GM12864 (cell line): ENCODE measurements at regions not wholly inside any gene's neighbourhood (a gene's known extent, or its start where the extent isn't known, plus 50 kb on each side); places are given as distances from the start of the nearest gene placed in this dataset.

ENCODE experiments used
- DNase-seq: peaks from one replicate; pipeline ENCODE4 v3.0.0-alpha.2; 2011; ENCODE audit warnings: low read depth
- H3K4me3 ChIP-seq: 2 replicates; pipeline ENCODE4 v1.5.1; 2011; ENCODE audit warnings: mild to moderate bottlenecking, low read depth, low read length, control low read depth
- TF ChIP-seq, protein P1 (sequence below): IDR thresholded peaks from 2 replicates; pipeline ENCODE4 v1.5.1; 2011; ENCODE audit warnings: low read depth, mild to moderate bottlenecking, moderate library complexity, low read length, control low read depth, inconsistent platforms; ENCODE audit errors: missing control alignments

DNA sequence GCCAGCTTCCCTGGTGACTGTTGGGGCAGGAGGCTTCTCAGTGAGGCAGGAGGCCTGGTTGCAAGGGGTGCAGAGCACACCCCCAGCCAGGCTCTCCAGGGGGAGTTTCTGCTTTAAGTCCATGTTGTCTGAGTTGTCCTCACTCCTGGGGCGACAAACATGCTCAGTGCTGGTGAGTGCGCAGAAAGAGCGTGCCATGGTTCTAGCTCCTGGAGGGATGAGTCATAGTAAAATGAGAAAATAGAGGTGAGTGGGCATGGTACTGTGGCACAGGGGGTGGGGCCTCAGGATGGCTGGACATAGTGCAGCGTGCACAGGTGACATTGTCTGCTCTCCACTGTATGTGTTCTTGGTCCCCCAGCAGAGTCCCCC lies 457.2 kb upstream of the HS6ST1 start:
- no peak for DNase-seq
- TF ChIP-seq, protein P1, sequence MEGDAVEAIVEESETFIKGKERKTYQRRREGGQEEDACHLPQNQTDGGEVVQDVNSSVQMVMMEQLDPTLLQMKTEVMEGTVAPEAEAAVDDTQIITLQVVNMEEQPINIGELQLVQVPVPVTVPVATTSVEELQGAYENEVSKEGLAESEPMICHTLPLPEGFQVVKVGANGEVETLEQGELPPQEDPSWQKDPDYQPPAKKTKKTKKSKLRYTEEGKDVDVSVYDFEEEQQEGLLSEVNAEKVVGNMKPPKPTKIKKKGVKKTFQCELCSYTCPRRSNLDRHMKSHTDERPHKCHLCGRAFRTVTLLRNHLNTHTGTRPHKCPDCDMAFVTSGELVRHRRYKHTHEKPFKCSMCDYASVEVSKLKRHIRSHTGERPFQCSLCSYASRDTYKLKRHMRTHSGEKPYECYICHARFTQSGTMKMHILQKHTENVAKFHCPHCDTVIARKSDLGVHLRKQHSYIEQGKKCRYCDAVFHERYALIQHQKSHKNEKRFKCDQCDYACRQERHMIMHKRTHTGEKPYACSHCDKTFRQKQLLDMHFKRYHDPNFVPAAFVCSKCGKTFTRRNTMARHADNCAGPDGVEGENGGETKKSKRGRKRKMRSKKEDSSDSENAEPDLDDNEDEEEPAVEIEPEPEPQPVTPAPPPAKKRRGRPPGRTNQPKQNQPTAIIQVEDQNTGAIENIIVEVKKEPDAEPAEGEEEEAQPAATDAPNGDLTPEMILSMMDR = no peak
- H3K4me3 ChIP-seq = no peak overlapping the region

DNA sequence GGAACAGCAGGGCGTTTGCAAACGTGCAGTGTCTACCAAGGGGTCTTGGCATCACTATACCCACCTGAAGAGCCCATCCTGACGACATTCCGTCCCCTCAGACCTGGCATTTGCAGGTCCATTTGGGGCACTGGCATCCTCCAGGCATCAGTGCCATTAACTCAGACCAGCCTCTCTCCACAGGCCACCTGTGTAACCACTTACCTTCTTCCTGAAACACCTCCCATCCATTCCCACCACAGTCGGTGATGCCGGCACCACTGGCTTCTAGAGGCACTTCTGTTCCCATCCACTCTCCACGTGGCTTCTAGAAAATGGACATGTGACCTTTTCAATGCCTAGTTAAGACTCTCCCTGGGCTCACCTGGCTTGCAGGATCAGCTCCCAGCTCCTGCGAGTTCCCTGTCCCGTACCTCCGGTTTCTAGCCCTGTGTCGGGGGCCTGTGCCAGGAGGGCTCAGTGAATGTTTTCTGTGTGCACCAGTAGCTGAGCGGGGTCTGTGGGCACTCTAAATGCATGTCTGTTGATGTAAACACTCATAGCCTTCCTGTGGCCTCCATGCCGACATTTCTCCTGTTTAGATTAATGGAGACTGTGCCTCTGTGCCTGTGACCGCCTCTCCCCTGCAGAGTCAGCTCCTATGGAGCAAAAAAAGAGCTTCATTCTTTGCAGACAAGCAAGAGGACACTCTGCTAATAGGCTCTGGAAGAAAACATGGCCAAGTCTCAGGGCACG lies 458.0 kb upstream of the HS6ST1 start:
- no peak for DNase-seq
- H3K4me3 ChIP-seq = no peak overlapping the region

DNA sequence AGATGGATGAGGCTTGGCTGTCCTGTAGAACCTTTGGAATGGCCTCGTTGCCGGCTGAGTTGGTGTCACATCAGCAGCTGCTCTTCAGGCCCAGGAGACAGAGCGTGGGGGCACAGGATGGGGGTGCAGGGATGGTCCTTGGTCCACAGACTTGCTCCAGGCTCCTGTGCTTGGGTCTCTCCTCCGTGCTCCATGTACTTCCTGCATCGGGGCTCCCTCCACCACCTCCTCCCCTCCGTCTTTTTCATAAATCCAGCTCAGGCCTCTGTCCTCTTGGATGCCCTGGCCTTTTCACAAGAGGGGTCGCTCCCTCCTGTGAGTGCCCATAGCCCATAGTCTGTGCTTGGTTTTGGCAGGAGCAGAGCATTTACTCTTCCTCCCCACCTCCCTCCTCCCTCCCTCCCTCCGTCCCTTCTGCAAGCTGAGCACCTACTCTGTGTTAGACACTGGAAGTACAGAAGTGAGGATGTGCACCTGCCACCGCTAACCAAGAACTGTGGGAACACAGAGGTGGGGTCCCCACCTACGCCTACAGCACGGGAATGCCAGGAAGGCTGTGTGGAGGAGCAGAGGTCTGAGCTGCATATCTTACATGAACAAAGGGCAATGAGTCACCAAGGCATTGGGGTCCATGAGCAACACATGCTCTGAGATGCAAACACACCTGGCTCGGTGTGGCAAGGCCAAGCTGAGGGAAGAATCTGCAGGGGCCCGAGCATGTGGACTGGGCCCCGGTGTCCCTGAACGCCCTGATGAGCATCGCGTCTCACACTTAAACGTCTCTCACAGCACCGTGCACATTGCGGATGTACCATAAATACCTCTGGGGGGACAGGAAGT lies 458.7 kb upstream of the HS6ST1 start:
- no peak for DNase-seq
- H3K4me3 ChIP-seq = no peak overlapping the region
- TF ChIP-seq, protein P1 = no peak

More for the DNA sequence above, 458.0 kb upstream of the HS6ST1 start:
- TF ChIP-seq, protein P1 = no peak

DNA sequence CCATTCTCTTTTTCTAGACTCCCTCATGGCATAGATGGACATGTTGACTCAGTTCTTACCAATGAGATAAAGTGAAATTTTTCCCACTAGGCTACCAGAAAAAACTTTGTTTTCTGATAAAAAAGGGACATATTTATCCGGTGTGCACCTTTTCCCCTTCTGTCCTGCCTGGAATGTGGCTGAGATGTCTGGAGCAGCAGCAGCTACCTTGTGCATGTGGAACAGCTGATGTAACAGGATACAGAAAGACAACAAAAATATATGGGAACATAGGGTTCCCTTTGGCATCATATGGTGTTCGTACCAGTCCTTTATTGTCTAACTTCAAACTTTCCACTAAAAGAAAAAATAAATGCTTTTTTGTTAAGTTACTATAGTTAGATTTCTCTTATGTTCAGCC lies 460.2 kb upstream of the HS6ST1 start:
- no peak for DNase-seq
- TF ChIP-seq, protein P1 = no peak
- no peak overlapping the region for H3K4me3 ChIP-seq

DNA sequence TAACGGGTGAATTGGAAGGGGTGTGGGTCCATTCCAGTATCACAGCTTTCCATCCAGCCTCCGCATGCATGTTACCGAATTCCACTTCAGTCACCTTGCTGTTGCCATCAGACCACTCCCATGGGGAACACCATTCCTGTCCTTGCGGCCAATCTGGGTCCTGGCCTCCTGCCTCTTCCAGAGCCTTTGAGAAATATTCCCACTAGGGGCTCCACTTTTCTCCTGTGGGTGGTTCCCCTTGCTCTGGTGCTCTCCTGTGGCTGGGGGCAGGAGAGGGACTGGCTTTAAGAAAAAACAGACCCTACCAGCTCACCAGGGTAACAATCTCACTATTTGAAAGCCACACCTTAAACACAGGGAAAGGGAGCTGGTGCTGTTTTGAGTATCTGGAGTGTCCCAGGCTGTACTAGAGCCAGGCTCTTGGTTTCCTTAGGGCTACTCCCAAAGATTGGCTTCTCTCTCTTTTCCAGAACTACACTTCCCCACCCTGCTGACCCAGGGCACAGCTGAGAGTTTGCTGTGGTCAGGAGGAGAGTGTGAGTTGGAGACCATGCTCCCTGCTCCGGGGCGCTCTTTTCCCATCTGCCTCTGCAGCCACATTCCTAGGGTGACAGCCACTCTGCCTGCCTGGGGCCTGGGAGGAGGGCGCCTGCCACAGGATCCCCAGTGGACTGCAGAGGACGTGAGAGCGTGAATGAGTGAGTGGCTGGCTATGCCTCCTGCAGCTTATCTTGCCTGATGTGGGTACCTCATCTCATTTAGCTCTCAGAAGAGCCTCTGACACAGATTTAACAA lies 460.8 kb upstream of the HS6ST1 start:
- no peak for DNase-seq
- no peak overlapping the region for H3K4me3 ChIP-seq
- TF ChIP-seq, protein P1 = no peak

DNA sequence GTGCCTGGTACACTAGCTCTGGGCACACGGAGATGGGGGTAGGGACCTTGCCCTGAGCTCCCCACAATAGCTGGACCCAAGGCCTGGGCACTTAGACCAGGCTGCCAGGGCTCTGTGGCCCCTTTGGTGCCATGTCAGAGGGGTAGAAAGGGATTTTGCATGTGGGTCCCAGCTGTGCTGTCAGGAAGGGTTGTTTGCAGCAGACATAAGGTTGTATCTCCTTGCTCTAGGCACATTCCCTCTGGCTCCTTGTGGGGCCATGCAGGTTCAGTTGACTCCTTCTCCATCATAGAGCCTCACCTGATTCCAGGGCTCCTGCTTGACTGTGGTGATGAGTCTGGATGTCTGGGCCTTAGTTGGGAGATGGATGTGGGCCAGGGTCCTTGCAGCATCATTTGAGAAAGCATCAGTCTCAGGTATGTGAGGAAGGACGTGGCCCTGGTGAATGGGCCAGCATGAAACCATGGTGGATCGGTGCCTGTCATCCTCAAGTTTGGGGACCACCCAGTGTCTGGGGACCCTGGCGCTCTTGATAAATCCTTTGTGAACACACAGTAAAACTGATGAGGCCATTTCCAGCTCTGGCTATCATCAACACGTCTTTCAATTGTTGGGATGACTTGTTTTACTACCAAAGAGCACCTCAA lies 461.9 kb upstream of the HS6ST1 start:
- TF ChIP-seq, protein P1 = no peak
- DNase-seq = no peak
- H3K4me3 ChIP-seq = no peak overlapping the region
